HG02759 (cell line): ENCODE measurements at regions not wholly inside any gene's neighbourhood (a gene's known extent, or its start where the extent isn't known, plus 50 kb on each side); places are given as distances from the start of the nearest gene placed in this dataset.
"Not testable (repeated sequence)": the region's sequence is repeated elsewhere in the genome, so short reads cannot be mapped to it uniquely, and the experiment has no call there.

Source experiments
- ATAC-seq: cut with Tn5 transposase; IDR thresholded peaks from one replicate; pipeline ENCODE4 v1.9.1; 2021; ENCODE audit warnings: mild to moderate bottlenecking, moderate library complexity; ENCODE audit not compliant: unreplicated experiment

GRCh38 chr3:30541156-30541555 lies 65.2 kb upstream of the TGFBR2 start:
- not testable (repeated sequence) for ATAC-seq

GRCh38 chr3:30542897-30543296 lies 63.5 kb upstream of the TGFBR2 start:
- no peak for ATAC-seq

- no peak for ATAC-seq
Measured at GRCh38 chr3:30544812-30545211, 61.6 kb upstream of the TGFBR2 start.

- ATAC-seq, result no peak
Measured at GRCh38 chr3:30546934-30547333, 59.5 kb upstream of the TGFBR2 start.

GRCh38 chr3:30547716-30548115 lies 58.7 kb upstream of the TGFBR2 start:
- ATAC-seq, result no peak

GRCh38 chr3:30548600-30548999 lies 57.8 kb upstream of the TGFBR2 start:
- peak; percentile 69 for ATAC-seq

- ATAC-seq, result no peak
Measured at GRCh38 chr3:30549600-30549999, 56.8 kb upstream of the TGFBR2 start.

GRCh38 chr3:30550246-30550645 lies 56.2 kb upstream of the TGFBR2 start:
- ATAC-seq, result no peak

- ATAC-seq, result no peak
Measured at GRCh38 chr3:30551266-30551665, 55.1 kb upstream of the TGFBR2 start.

GRCh38 chr3:30551927-30552326 lies 54.5 kb upstream of the TGFBR2 start:
- ATAC-seq, result no peak

GRCh38 chr3:30553641-30554316 lies 52.6 kb upstream of the TGFBR2 start:
- ATAC-seq, result no peak

GRCh38 chr3:30554317-30554690 lies 52.1 kb upstream of the TGFBR2 start:
- no peak for ATAC-seq

- no peak for ATAC-seq
Measured at GRCh38 chr3:30555968-30556367, 50.4 kb upstream of the TGFBR2 start.
